Lung (tissue), 11 donors: ENCODE measurements at regions not wholly inside any gene's neighbourhood (a gene's known extent, or its start where the extent isn't known, plus 50 kb on each side); places are given as distances from the start of the nearest gene placed in this dataset.

Source experiments
- ATAC-seq: fragments of 200-7000 bp; cut with Tn5 transposase; one replicate; pipeline ENCODE4 v1.9.1; 2020; ENCODE audit warnings: moderate number of reproducible peaks; ENCODE audit not compliant: insufficient read depth, low FRiP score
- DNase-seq, 3 donors: peaks; one replicate each; pipeline ENCODE4 v3.0.0-alpha.2; 2013 to 2017
- H3K27ac ChIP-seq, 2 donors: one replicate each; pipeline ENCODE4 v1.5.1; 2013; ENCODE audit warnings: mild to moderate bottlenecking in 2 of 2, moderate library complexity in 2 of 2, control low read depth in 1 of 2, inconsistent platforms in 1 of 2, low read depth in 1 of 2, low read length in 1 of 2
- H3K27me3 ChIP-seq, 3 donors: one replicate each; pipeline ENCODE4 v1.5.1; 2013; ENCODE audit warnings: low read length in 2 of 3; ENCODE audit not compliant: control insufficient read depth in 3 of 3, insufficient read depth in 3 of 3
- H3K36me3 ChIP-seq, 4 donors: one replicate each; pipeline ENCODE4 v1.5.1; 2013; ENCODE audit warnings: low read length in 4 of 4, mild to moderate bottlenecking in 1 of 4, moderate library complexity in 1 of 4; ENCODE audit not compliant: control insufficient read depth in 4 of 4, insufficient read depth in 4 of 4
- H3K4me1 ChIP-seq, 5 donors: one replicate each; pipeline ENCODE4 v1.5.1; 2013; ENCODE audit warnings: low read length in 5 of 5, mild to moderate bottlenecking in 2 of 5, moderate library complexity in 1 of 5; ENCODE audit not compliant: control insufficient read depth in 5 of 5, insufficient read depth in 5 of 5
- H3K4me3 ChIP-seq: one replicate; pipeline ENCODE4 v1.5.1; 2013; ENCODE audit warnings: mild to moderate bottlenecking, control low read depth, moderate library complexity
- H3K9ac ChIP-seq, 2 donors: one replicate each; pipeline ENCODE4 v1.5.1; 2013; ENCODE audit warnings: low read length in 2 of 2, control low read depth in 1 of 2; ENCODE audit not compliant: insufficient read depth in 1 of 2
- H3K9me3 ChIP-seq, 4 donors: one replicate each; pipeline ENCODE4 v1.5.1; 2013; ENCODE audit warnings: low read length in 3 of 4, mild to moderate bottlenecking in 1 of 4, moderate library complexity in 1 of 4; ENCODE audit not compliant: control insufficient read depth in 4 of 4, insufficient read depth in 3 of 4
- WGBS, 2 donors: extraction: QIAGEN DNeasy Blood & Tissue Kit; methylation state at CpG; one replicate each; pipeline ENCODE4 v1.1.7; 2013; 5-methylcytosine and 5-hydroxymethylcytosine counted together
- TF ChIP-seq, protein P1 (sequence below): IDR thresholded peaks from 2 replicates; pipeline ENCODE4 v1.5.1; 2012; ENCODE audit warnings: mild to moderate bottlenecking; ENCODE audit errors: control extremely low read depth, extremely low read depth
- donor health status: control.
- donor health status: control.
- donor health status: Bipolar disorder and iron deficiency.
- donor health status: healthy.
- donor health status: DM: yes; HTN: yes; CAD: no.

DNA sequence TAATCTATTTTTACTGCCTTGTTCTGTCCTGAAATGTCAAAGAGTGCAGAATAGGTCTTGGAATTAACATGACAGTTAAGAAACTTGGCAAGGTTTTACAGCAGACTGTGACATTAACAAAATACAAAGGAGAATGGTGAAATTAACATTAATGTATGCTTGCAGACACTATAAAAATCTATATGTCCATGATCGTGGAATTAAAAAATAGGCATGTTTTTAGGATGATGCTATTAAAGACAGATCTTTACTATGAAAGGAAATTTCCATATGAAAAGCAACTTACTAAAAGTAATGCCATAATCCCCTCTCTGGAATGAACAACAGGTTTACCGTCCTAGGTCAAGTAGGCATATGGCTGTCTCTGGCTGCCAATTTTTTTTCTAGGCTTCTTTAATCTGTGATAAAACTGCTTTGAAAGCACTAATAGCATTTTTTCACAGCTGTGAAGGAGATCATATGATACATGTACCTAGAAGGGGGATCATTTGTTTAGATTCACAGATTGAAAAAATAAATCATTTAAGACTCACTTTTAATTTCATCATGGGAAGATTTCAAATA, 291.5 kb downstream of the ZNF536 start:
- WGBS, 2 donors, result 64 to 82% methylated on average over 2 of the region's 2 CpGs
- ATAC-seq, result no peak
- DNase-seq, result no peak
- H3K4me1 ChIP-seq, result peaks cover 0 to 23% (median 0%) of the 10 kb centered on the region in 5 donors
- H3K27me3 ChIP-seq, result no peaks in the 10 kb centered on the region
- no peaks in the 10 kb centered on the region for H3K9me3 ChIP-seq
- H3K27ac ChIP-seq, result no peak overlapping the region
- H3K36me3 ChIP-seq, result no peaks in the 10 kb centered on the region
- no peak overlapping the region for H3K9ac ChIP-seq
- no peak overlapping the region for H3K4me3 ChIP-seq
- TF ChIP-seq, protein P1, sequence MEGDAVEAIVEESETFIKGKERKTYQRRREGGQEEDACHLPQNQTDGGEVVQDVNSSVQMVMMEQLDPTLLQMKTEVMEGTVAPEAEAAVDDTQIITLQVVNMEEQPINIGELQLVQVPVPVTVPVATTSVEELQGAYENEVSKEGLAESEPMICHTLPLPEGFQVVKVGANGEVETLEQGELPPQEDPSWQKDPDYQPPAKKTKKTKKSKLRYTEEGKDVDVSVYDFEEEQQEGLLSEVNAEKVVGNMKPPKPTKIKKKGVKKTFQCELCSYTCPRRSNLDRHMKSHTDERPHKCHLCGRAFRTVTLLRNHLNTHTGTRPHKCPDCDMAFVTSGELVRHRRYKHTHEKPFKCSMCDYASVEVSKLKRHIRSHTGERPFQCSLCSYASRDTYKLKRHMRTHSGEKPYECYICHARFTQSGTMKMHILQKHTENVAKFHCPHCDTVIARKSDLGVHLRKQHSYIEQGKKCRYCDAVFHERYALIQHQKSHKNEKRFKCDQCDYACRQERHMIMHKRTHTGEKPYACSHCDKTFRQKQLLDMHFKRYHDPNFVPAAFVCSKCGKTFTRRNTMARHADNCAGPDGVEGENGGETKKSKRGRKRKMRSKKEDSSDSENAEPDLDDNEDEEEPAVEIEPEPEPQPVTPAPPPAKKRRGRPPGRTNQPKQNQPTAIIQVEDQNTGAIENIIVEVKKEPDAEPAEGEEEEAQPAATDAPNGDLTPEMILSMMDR, result no peak

DNA sequence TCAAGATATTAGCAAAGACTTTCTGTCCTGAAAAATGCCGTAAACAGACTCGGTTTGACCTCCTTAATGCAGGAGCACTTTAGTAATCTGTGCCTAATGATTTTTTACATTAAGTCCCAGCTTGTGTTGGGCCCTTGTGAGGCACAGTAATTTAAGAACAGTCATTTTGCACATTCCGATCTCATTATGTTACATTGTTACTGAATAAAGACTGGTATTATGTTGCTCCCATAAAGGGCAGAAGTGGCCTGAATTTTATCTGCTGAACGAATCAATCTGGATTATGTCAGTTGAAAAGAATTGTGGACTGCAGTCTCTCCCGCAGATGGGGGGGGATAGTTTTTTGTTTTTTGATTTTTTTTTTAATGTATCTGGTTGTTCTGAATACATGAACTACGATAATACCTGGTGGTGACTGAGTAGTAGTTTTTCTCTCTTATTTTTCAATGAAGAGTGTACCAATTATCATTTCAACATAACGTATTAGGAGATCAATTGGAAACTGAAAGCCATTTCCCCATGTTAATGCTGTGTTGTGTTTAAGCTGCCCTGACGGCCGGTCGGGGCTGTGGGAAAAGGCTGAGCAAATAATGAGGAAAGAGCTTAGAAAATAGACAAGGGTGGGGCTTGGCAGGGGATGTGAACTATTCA, 290.2 kb downstream of the ZNF536 start:
- no peak overlapping the region for H3K4me3 ChIP-seq
- DNase-seq, result peak in 2 of 3 donors; percentile 54 to 72
- H3K9me3 ChIP-seq, result no peaks in the 10 kb centered on the region
- H3K27ac ChIP-seq, result no peak overlapping the region
- no peak overlapping the region for H3K9ac ChIP-seq
- H3K27me3 ChIP-seq, result no peaks in the 10 kb centered on the region
- no peak for ATAC-seq
- no peaks in the 10 kb centered on the region for H3K36me3 ChIP-seq
- 34 to 52% methylated on average over 10 of the region's 10 CpGs for WGBS, 2 donors
- TF ChIP-seq, protein P1, result no peak
- peaks cover 0 to 23% (median 0%) of the 10 kb centered on the region in 5 donors for H3K4me1 ChIP-seq

DNA sequence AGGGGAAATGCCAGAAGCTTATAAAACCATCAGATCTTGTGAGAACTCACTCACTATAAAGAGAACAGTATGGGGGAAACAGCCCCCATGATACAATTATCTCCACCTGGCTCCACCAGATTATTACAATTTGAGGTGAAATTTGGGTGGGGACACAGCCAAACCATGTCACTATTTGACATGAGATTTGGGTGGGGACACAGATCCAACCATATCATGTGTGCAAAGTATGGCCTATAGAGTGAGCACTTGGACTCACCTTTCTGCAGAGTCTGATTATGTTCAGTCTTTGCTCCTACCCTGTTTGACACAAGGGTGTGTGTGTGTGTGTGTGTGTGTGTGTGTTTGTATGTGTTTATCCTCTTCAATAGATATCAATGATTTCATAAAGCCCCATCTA, 287.5 kb downstream of the ZNF536 start:
- peaks cover 0 to 20% (median 0%) of the 10 kb centered on the region in 5 donors for H3K4me1 ChIP-seq
- no peaks in the 10 kb centered on the region for H3K36me3 ChIP-seq
- TF ChIP-seq, protein P1, result no peak
- no peak overlapping the region for H3K27ac ChIP-seq
- H3K9me3 ChIP-seq, result no peaks in the 10 kb centered on the region
- no peak overlapping the region for H3K4me3 ChIP-seq
- no peaks in the 10 kb centered on the region for H3K27me3 ChIP-seq
- DNase-seq (no peak), ATAC-seq (no peak)
- no peak overlapping the region for H3K9ac ChIP-seq
